ENCODE measurements at regions not wholly inside any gene's neighbourhood (a gene's known extent, or its start where the extent isn't known, plus 50 kb on each side); places are given as distances from the start of the nearest gene placed in this dataset.
"Not testable (repeated sequence)": the region's sequence is repeated elsewhere in the genome, so short reads cannot be mapped to it uniquely, and the experiment has no call there.

DNA sequence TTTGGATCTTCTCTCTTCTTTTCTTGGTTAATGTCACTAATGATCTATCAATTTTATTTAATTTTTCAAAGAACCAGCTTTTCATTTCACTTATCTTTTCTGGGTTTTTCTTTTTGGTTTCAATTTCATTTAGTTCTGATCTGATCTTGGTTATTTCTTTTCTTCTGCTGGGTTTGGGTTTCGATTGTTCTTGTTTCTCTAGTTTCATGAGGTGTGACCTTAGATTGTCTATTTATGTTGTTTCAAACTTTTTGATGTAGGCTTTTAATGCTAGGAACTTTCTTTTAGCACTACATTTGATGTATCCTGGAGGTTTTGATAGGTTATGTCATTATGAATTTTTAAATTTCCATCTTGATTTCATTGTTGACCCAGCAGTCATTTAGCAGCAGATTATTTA is 142.3 kb downstream of the C11orf87 start:
- DNase-seq, result no peak

DNA sequence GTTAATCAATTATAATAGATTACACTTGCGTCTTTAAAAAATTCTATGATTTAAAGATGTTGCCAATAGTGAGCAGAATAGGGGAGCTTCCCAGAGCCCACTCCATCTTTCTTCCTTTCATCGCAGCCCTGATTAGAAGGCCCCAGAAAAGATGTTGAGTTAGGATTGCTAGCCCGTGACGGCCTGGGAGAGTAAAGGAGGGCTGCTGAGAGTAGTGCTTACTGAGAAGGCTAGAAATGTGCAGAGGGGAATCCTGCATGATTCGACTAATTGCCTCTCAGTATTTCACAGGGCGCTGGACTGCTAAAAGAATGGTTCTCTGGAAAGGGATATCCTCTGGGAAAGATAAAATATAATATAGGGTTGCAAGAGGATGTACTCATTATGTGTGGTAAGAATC is 160.5 kb downstream of the C11orf87 start:
- DNase-seq, result no peak

DNA sequence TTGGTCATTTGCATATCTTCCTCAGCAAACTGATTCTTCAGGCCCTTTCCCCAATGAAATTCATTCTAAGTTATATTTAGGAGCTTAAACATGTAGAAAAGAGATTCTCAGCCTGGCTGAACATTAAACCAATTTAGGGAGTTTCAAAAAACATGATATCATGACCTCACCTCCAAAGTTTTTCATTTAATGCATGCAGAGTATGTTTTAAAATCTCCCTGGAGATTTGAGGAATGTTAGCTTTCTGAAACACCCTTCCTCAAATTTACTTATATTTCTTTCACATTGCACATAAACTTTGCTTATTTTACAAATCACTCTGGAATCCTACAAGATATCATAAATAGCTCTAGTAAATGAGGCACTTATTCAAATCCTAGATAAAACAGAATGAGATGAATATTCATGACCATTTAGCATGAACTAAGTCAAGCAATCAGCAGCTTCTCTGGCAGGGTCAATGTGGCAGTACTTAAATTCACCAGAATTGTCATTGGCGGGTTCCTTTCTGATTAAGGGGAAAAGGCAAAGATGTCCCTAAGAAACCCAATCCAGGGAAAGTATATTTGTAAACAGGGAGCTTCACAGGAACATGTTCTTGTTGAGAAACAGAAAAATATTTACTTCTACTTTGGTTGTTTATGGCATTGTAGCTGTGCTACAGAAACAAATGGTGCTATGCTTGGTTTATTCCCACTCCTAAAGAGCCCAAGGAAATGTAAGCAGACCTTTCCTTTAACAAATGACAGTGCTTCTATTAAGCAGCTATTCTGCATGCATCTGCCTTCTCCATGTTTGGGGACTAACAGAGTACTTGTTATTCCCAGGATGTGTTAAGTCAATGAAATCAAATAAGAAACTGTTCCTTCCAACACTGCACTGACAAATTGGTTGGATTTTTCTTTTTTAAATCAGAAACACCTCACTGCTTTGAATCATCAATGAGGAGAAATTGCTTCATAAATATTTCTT is 162.3 kb downstream of the C11orf87 start:
- no peak for DNase-seq

DNA sequence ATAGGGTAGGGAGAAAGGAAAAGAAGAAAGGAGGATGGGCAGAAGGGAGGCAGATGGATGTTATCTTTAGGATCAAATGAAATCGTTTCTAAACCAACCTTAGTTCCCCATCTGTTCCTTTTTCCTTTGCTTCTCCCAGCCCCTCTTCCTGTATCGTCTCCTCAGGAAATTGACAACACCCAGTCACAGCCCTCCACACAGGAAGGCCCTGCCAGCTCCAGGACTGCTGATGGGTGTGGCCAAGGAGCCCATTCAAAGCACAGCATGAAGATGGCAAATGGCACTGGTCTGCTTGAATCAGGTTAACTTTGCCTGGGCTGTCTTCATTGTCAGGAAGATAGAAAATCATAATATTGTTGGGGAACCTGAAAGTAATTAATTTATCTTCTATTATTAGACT is 164.8 kb downstream of the C11orf87 start:
- DNase-seq, result no peak

DNA sequence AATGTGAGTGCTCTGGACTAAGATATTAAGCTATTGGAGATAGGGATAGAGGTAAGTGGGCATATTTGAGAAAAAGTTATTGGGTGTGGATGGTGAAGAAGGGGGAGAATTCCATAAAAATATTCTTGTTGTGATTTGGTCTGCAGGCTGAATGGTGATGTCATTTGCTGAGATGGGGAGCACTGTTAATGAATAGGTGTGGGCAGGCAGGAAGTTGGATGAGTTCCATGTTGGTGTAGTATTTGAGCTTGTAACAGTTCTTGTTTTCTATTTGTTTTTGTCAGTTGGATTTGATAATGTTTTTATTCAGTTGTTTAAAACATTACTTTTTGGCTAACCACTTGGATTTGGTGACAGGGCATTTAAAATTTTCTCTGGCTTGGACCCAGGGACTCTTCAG is 168.8 kb downstream of the C11orf87 start:
- DNase-seq, result no peak

DNA sequence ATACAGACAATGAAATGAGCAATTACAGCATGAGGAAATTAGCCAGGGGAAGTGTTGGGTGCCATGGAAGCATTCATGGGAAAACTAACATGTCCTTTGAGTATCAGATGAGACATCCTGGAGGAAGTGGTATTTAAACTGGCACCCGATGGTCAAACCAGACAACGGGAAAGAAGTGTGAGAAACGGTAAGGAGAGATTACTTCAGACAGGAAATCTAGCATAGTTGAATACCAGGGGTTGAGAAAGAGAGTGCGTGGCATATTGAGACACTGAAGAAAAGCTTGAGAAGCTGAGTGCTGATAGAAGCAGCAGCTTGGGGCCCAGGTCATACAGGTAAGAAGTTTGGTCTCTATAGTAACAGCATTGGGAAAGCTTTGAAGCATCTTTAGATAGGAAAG is 175.3 kb downstream of the C11orf87 start:
- DNase-seq, result no peak

DNA sequence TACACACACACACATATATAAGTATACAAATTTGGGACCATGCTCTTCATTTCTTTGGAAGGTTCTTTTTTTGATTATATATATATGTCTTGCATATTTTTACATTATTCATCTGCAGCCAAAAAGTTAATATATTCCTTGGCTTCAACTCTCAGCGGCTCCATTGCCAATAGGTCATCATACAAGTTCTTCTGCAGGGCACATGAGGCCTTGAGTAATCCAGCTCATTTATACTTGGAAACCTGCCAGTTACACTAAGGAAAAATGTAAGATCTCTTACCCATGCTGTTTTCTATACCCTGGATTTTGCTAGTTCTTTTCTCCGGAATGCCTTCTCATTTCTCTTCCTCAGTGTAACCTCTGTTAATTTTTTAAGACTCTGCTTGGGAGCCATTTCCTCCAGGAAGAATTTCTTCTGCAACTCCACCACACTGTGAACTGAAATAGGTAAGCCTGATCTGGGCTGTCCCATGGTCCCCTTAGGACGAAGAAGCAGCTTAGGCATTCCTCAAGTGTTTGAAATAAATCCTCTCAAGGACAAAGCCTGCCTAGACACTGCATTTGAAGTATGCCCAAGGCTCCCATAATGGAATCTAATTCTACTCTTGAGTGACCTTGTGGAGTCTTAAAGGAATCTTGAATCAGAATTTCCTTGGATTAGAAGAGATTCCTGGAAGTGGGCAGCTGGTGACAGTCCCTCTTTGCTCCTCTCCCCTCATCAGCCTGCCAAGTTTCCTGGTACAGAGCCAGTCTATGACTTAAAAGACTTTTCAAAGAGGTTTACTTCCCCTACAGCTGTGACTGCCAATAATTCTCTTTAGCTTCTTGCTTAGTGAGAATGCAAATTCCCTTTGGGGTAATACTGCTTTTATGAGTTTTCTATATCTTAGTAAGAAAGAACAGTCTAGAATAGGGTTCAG is 182.8 kb downstream of the C11orf87 start:
- no peak for DNase-seq

DNA sequence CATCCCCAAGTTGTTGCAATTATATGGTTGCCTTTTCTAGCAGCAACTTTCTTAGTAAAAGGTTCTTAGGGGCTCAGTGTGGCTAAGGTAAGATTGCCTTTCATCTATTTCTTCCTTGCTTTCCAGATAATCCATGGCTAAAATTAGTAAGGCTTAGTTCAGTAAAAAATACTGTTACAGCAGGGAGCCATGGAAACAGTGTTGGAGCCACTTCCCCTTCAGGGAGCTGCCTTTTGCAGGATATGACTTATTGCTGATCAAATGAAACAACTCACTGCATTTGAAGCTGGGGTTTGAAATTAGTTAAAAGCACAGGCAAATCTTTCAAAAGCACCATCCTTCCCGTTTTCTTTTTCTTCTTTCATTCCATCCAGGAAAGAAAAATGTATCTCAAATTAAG is 184.3 kb downstream of the C11orf87 start:
- DNase-seq, result no peak

DNA sequence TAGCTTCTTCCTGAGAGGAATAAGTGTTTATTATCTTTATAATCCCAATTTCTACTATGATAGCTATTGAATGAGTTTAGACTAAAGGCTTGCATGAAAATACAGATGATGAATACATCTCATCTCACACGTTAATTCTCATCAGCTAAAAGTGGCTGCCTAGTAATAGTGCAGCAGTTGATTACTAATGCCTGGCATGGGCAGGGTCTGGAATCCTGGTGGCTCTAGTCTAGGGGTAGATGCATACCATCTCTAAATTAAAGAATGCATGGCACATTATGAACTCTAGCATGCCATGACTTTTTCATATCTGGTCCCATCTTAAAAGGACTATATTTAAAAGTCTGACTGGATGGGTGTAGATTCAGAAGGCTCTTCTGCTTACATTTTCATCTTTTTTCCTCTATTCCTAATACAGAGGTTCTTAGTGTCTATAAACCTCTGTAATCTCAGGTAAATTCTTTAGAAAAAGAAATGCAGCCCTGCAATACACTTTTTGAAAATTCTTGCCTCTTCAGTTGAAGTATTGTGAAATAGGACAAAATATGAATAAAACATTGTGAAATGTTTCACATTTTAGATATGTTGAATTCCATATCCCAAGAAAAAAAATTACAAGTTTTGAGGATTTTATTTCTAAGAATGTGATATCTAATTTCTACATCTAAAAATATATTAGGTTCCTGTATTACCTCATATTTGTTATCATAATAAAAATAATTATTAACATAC is 187.6 kb downstream of the C11orf87 start:
- DNase-seq, result no peak

DNA sequence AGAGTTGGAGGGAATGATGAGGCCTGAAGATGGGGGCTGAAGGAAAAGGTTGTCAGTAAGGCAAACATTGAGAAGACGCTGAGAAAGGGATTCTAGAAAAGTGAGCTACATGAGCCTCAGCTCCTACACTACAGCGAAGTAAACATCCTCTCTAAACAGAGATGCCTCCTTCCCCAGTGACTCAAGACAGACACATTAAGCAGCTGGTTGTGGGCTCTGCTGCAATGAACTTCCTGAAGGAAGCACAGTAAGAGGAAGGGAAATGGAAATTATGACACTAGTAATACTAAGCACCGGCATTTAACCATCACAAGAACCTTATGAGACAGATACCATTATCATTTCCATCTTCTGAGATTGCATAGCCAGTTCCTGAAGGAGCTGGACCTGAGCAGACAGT is 190.5 kb downstream of the C11orf87 start:
- no peak for DNase-seq

DNA sequence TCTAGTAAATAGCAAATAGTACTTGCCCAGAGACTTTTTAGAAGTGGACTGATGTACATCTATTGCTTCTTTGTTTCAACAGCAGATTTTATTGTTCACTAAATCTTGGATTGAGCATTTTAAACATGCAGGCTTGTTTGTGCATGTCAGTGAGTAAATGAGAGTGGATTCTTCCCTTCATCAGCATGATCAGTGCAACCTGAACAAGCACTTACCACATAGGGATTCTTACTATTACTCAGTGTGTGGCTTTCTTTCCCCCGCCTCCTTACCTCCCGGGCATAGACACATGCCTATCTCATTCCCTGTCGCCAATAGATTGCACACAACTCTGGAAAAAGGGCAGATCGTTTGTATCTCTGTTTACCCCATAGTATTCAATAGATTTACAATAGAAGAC is 197.5 kb downstream of the C11orf87 start:
- DNase-seq, result no peak

DNA sequence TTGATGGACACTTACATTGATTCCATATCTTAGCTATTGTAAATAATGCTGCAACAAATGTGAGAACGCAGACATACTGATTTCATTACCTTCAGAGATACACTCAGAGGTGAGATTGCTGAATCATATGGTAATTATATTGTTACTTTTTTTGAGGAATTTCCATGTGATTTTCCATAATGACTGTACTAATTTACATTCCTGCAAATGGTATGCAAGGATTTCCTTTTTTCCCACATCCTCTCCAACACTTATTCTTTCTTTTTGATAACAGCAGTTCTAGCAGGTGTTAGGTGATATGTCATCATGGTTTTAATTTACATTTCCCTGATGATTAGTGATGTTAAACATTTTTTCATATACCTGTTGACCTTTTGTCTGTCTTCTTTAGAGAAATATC is 207.7 kb downstream of the C11orf87 start:
- DNase-seq, result no peak

DNA sequence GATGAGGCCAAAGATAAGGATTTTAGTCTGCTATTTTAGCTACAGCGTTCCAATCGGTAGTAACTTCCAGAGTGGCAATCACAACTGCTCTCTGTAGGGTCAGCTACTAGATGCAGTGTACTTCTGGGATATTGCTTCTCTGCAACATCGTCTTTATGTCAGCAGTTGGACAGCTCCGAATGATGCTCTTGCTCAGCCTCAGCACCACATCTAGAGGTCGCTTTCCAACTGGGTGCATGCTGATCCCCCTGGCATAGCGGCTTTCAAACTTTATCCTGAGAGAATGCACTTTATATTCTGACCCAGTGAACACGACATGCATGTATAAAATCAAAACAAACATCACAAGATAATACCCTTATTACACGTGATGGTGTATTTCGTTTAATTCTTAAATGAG is 219.6 kb downstream of the C11orf87 start:
- DNase-seq, result no peak

DNA sequence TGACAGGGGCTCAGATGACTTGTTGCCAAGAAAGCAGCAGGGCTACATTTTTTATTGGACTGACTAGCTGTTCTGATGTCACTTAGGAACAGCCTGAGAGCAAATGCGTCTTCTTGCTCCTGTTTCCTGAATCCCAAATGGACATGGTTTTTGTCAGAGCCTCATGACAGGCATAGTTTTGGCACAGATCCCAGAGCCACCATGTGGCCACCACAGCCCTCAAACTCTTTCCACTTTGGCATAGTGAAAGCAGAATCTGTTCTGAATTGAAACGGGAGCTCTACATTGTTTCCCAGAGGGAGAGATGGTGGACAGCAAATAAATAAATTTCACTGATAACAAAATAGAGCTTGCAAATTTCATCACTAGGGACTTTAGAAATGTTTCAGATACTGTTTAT is 222.2 kb downstream of the C11orf87 start:
- no peak for DNase-seq

DNA sequence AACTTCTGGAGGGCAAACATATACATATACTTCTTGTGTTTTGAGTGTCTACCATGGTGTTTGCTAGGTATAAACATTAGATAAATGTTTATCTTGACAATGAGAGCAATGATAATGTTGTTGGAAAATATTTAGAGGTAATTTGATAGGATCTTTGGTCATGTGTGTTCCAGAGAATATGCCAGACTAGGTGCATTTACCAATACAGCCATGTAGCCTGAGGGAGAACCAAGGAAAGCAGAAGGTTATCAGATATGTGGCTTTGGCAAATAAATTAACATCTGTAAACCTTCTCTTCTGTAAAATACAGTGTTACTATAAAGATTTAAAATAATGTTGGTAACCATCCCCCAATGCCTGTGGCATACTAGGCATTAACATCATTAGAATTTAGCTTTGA is 226.8 kb downstream of the C11orf87 start:
- DNase-seq, result no peak

DNA sequence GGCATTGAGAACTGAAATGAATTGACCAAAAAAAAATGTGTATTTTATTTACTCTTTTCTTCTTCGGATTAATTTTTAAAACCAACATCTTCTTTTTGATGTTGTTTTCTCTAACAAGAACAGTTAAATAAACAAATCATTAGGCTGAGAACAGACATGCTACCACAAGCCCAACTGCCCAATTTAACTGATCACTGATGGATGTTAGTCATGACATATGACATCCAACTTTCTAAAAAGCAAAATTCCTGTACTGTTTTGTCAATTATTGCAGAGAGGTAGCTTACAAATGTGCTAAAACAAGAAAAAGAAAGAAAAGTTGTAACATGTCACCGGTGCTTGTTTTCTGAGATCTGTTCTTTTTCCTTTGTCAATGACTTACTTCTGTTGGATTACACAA is 232.1 kb downstream of the C11orf87 start:
- DNase-seq, result no peak

DNA sequence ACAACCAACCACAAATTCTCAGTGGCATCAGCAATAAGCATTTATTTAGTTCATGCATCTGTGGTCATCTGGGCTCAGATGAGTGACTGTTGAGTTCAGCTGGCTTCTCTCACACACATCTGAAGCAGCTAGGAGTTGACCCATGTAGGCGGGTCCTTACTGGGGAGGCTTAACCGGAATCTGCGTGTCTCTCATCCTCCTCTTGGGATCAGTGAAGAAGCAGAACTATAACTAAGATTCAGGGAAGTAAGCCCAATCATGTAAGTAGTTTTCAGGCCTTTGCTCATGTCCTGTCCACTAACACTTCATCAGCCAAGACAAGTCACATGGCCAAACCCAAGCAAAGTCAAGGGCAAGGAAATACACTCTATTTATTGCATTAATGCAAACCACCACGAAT is 236.2 kb downstream of the C11orf87 start:
- DNase-seq, result no peak

DNA sequence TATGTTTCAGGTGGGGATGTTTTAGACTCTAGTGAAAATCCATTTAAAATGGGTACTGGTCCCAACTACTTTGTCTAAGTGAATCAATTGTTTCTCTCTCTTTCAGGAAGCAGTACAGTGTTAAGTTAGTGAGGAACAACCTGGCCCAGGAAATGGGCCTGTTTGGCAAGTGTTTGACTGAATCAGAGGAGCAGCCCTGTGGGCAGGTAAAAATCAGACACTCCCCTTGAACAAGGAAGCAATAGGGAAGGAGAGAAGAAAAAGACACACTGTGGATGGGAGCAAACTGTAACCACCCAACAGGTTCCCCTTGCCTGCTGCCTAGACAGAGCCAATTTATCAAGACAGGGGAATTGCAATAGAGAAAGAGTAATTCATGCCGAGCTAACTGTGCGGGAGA is 245.7 kb downstream of the C11orf87 start:
- no peak for DNase-seq

DNA sequence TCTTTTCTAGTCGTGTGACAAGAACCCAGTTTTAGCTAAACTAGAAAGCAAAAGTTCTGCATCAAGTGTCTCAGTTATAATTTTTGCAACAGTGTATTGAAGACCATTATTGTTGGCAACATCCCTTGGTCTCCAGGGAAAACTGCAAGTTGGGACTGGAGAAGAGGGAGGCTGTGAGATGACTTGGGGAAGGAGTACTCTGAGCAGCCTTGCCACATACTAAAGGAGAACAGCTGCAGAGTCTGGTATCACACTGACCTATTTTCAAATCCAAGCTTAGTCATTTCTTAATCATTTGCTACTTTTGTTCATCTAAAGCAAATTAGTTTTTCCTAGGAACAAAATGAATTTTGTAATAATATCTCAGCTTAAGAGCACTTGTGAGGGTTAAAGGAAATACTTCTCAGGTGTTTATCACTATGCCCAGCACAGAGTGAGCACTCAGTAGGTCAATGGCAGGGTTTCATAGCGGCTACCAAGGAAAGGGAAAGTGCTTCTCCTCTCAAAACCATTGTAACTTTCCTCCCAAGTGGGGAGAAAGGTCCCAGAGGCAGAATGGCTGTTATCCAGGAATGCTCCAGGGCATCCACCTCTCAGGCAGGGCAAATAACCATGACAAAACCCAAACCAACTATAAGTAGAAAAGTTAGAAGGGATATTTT is 247.1 kb downstream of the C11orf87 start:
- DNase-seq, result no peak

DNA sequence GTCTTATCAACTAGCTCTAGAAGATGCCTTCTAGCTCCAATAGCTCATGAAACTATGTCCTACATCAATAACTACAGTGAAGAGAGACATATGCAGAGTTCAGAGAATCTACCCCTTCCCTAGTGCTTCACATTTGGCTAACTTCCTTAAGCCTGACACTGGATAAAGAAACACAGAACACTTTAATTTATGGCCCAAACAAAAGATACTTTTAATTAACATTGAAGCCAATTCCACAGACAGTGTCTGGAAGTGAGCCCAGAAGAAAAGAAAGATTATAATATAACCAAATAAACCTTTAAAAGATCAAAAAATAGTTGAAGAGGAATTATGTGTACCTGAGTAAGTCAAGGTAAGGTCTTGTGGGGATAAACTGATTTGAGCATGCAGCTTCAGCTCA is 255.2 kb downstream of the C11orf87 start:
- no peak for DNase-seq

DNA sequence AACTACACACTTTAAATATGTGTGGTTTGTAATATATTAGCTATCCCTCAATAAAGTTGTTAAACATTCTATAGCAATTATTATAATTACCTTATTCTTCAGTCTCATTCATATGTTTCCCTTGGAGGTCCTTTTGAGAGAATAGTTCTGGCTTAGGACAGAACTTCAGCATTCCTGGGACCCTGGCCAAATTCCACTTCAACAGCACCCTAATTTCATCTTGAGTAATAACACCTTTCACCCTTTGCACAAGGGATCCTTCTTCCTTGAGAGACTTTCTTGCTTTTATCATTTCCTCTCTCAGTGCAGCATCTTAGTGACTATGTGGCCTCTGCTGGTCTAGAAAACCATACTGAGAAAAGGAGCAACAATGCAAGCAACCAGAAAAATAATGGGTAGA is 255.9 kb downstream of the C11orf87 start:
- no peak for DNase-seq

DNA sequence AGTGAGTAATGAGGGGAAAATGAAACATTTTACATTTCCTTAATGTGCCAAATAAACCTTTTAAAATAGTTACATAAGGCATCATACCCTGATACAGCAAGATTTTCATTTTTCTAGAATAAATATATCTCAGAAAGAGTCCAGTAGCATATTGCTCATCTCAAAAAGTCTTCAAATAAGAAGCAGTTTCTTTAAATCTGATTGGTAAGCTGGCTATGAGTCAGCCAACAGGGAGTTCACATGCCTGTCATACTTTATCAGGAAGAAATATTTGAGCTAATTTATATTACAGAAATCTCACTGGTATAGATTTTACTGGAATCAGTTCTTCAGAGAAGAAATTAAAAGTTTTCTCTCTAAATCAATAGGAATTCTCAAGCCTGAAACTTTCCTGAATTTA is 258.1 kb downstream of the C11orf87 start:
- no peak for DNase-seq

DNA sequence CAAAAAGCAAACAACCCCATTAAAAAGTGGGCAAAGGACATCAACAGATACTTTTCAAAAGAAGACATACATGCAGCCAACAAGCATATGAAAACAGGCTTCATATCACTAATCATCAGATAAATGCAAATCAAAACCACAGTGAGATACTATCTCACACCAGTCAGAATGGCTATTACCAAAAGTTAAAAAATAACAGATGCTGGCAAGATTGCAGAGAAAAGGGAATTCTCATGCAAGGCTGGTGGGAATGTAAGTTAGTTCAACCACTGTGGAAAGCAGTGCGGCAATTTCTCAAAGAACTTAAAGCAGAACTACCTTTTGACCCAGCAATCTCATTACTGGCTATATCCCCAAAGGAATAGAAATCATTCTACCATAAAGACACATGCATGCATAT is 260.8 kb downstream of the C11orf87 start:
- DNase-seq, result not testable (repeated sequence)
